ACC112 (cell line): ENCODE measurements at regions not wholly inside any gene's neighbourhood (a gene's known extent, or its start where the extent isn't known, plus 50 kb on each side); places are given as distances from the start of the nearest gene placed in this dataset.

Experiments
- H2AFZ ChIP-seq: fragments of 200-600 bp; sonication (generic); one replicate; pipeline ENCODE4 v1.6.0; 2017; ENCODE audit warnings: antibody characterized with exemption, low read length; ENCODE audit not compliant: unreplicated experiment
- H3K27ac ChIP-seq: fragments of 200-600 bp; sonication (generic); 2 replicates; pipeline ENCODE4 v1.5.1; 2014; ENCODE audit warnings: low read depth, mild to moderate bottlenecking, antibody characterized with exemption, low read length, moderate library complexity
- H3K27me3 ChIP-seq: fragments of 200-600 bp; sonication (generic); 2 replicates; pipeline ENCODE4 v1.6.1; 2014; ENCODE audit warnings: mild to moderate bottlenecking, antibody characterized with exemption, low read length, moderate library complexity, mixed read lengths; ENCODE audit not compliant: insufficient read depth
- H3K36me3 ChIP-seq: fragments of 200-600 bp; sonication (generic); 2 replicates; pipeline ENCODE4 v1.6.1; 2016; ENCODE audit warnings: mild to moderate bottlenecking, antibody characterized with exemption, low read length, moderate library complexity, mixed read lengths; ENCODE audit not compliant: insufficient read depth
- H3K4me1 ChIP-seq: fragments of 200-600 bp; sonication (generic); one replicate; pipeline ENCODE4 v1.6.1; 2016; ENCODE audit warnings: low read length, mixed read lengths; ENCODE audit not compliant: insufficient read depth, unreplicated experiment, control insufficient read depth
- H3K4me3 ChIP-seq: fragments of 200-600 bp; sonication (generic); 2 replicates; pipeline ENCODE4 v1.5.1; 2014; ENCODE audit warnings: mild to moderate bottlenecking, low read depth, low read length
- H3K79me2 ChIP-seq: fragments of 200-600 bp; sonication (generic); one replicate; pipeline ENCODE4 v1.6.0; 2016; ENCODE audit warnings: low read length; ENCODE audit not compliant: control insufficient read depth, unreplicated experiment, insufficient read depth

- H3K79me2 ChIP-seq, result no peaks in the 10 kb centered on the region
- H3K27ac ChIP-seq, result no peak overlapping the region
- H3K4me3 ChIP-seq, result no peak overlapping the region
- H3K36me3 ChIP-seq, result no peaks in the 10 kb centered on the region
- H2AFZ ChIP-seq, result no peak overlapping the region
- H3K4me1 ChIP-seq, result no peaks in the 10 kb centered on the region
- no peaks in the 10 kb centered on the region for H3K27me3 ChIP-seq
Observed at GRCh38 chr11:134764966-134765365, 352.9 kb upstream of the B3GAT1 start.

GRCh38 chr11:134764367-134764766 lies 352.3 kb upstream of the B3GAT1 start:
- no peaks in the 10 kb centered on the region for H3K36me3 ChIP-seq
- H3K27me3 ChIP-seq, result no peaks in the 10 kb centered on the region
- H3K79me2 ChIP-seq, result no peaks in the 10 kb centered on the region
- no peak overlapping the region for H3K4me3 ChIP-seq
- H3K4me1 ChIP-seq, result no peaks in the 10 kb centered on the region
- no peak overlapping the region for H3K27ac ChIP-seq
- H2AFZ ChIP-seq, result no peak overlapping the region

DNA sequence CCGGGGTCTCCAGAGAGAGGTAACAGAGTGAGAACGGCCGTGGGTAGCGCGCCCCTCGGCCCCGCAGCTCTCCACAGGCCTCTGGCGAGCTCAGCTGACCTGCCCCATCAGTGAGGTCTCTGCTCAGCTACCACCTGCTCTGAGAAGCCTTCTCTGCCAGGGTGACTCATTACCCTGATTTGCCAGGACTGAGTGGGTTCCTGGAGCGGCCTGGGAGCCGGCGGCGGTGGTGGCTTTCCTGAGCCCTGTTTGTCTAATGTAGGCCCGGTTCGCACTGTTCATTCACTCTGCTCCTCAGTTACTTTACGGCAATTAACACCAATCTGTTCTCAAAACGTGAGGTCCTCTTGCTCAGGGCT lies 351.0 kb upstream of the B3GAT1 start:
- no peak overlapping the region for H2AFZ ChIP-seq
- H3K4me1 ChIP-seq, result no peaks in the 10 kb centered on the region
- H3K79me2 ChIP-seq, result no peaks in the 10 kb centered on the region
- H3K27me3 ChIP-seq, result no peaks in the 10 kb centered on the region
- no peak overlapping the region for H3K27ac ChIP-seq
- H3K36me3 ChIP-seq, result no peaks in the 10 kb centered on the region
- H3K4me3 ChIP-seq, result no peak overlapping the region

- no peaks in the 10 kb centered on the region for H3K27me3 ChIP-seq
- no peak overlapping the region for H3K4me3 ChIP-seq
- H3K27ac ChIP-seq, result no peak overlapping the region
- H3K79me2 ChIP-seq, result no peaks in the 10 kb centered on the region
- H3K36me3 ChIP-seq, result no peaks in the 10 kb centered on the region
- H2AFZ ChIP-seq, result no peak overlapping the region
- H3K4me1 ChIP-seq, result no peaks in the 10 kb centered on the region
Observed at GRCh38 chr11:134762248-134763029, 350.4 kb upstream of the B3GAT1 start.

DNA sequence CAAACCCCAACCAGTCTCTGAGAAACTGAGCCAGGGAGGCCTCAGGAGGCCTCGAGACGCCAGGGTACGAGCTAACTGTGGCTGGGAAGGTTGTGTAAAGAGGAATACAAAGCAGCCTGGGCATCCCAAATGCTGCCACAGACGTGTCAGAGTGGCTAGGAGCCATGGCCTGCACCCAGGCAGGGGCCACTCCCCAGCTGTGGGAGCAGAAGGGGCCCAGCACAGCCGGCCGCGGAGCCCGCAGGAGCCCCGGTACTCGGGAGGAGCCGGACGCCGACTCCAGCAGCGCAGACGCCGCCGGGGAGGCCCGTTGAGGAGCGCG lies 349.8 kb upstream of the B3GAT1 start:
- Histone ChIP-seq H3K79me2 (no peaks in the 10 kb centered on the region), H3K4me1 (no peaks in the 10 kb centered on the region), H3K27me3 (no peaks in the 10 kb centered on the region), H2AFZ (no peak overlapping the region), H3K27ac (no peak overlapping the region), H3K36me3 (no peaks in the 10 kb centered on the region), H3K4me3 (no peak overlapping the region)

GRCh38 chr11:134761386-134761785 lies 349.3 kb upstream of the B3GAT1 start:
- no peaks in the 10 kb centered on the region for H3K4me1 ChIP-seq
- H2AFZ ChIP-seq, result no peak overlapping the region
- no peaks in the 10 kb centered on the region for H3K79me2 ChIP-seq
- H3K36me3 ChIP-seq, result no peaks in the 10 kb centered on the region
- H3K4me3 ChIP-seq, result no peak overlapping the region
- H3K27ac ChIP-seq, result no peak overlapping the region
- no peaks in the 10 kb centered on the region for H3K27me3 ChIP-seq

DNA sequence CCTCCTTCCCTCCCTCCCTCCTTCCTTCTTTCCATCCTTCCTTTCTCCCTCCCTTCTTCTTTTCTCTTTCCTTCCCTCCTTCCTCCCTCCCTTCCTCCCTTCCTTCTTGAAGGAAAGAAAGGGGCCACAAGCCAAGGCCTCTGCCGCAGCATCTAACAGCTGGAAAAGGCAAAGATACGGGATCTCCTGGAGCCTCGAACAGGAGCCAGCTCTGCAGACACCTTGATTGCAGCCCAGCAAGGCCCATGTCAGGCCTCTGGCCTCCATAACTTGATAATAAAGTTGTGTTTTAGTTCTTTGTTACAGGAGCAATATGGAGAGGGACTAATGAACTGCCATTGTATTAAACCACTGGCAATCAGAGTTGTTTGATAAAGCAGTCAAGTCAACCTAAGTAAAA lies 348.9 kb upstream of the B3GAT1 start:
- Histone ChIP-seq H3K27ac (no peak overlapping the region), H3K36me3 (no peaks in the 10 kb centered on the region), H3K4me1 (no peaks in the 10 kb centered on the region), H2AFZ (no peak overlapping the region), H3K4me3 (no peak overlapping the region), H3K79me2 (no peaks in the 10 kb centered on the region), H3K27me3 (no peaks in the 10 kb centered on the region)

DNA sequence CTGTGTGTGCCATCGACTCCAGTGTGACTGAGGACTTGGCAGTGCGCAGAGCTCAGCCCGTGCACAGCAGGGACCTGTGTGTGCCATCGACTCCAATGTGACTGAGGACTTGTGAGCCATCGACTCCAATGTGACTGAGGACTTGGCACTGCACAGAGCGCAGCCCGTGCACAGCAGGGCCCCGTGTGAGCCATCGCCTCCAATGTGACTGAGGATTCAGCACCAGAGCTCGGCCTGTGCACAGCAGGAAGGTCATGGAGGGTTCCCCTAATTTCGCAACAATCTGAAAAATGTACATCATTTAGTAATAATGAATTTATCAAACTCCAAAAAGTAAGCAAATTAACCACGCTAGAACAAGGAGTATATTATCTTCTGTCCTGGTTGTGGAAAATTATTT lies 348.3 kb upstream of the B3GAT1 start:
- H3K27ac ChIP-seq, result no peak overlapping the region
- H3K27me3 ChIP-seq, result no peaks in the 10 kb centered on the region
- no peaks in the 10 kb centered on the region for H3K79me2 ChIP-seq
- no peaks in the 10 kb centered on the region for H3K36me3 ChIP-seq
- H3K4me1 ChIP-seq, result no peaks in the 10 kb centered on the region
- no peak overlapping the region for H2AFZ ChIP-seq
- H3K4me3 ChIP-seq, result no peak overlapping the region

DNA sequence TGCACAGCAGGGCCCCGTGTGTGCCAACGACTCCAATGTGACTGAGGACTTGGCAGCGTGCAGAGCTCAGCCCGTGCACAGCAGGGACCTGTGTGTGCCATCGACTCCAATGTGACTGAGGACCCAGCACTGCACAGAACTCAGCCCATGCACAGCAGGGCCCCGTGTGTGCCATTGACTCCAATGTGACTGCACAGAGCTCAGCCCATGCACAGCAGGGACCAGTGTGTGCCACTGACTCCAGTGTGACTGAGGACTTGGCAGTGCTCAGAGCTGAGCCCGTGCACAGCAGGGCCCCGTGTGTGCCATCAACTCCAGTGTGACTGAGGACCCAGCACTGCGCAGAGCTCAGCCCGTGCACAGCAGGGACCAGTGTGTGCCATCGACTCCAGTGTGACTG lies 347.8 kb upstream of the B3GAT1 start:
- H2AFZ ChIP-seq, result no peak overlapping the region
- H3K4me1 ChIP-seq, result no peaks in the 10 kb centered on the region
- no peaks in the 10 kb centered on the region for H3K36me3 ChIP-seq
- no peaks in the 10 kb centered on the region for H3K27me3 ChIP-seq
- H3K4me3 ChIP-seq, result no peak overlapping the region
- H3K79me2 ChIP-seq, result no peaks in the 10 kb centered on the region
- H3K27ac ChIP-seq, result no peak overlapping the region

GRCh38 chr11:134759274-134759673 lies 347.2 kb upstream of the B3GAT1 start:
- H3K27ac ChIP-seq, result no peak overlapping the region
- no peaks in the 10 kb centered on the region for H3K4me1 ChIP-seq
- H2AFZ ChIP-seq, result no peak overlapping the region
- no peak overlapping the region for H3K4me3 ChIP-seq
- H3K27me3 ChIP-seq, result no peaks in the 10 kb centered on the region
- H3K36me3 ChIP-seq, result no peaks in the 10 kb centered on the region
- no peaks in the 10 kb centered on the region for H3K79me2 ChIP-seq

DNA sequence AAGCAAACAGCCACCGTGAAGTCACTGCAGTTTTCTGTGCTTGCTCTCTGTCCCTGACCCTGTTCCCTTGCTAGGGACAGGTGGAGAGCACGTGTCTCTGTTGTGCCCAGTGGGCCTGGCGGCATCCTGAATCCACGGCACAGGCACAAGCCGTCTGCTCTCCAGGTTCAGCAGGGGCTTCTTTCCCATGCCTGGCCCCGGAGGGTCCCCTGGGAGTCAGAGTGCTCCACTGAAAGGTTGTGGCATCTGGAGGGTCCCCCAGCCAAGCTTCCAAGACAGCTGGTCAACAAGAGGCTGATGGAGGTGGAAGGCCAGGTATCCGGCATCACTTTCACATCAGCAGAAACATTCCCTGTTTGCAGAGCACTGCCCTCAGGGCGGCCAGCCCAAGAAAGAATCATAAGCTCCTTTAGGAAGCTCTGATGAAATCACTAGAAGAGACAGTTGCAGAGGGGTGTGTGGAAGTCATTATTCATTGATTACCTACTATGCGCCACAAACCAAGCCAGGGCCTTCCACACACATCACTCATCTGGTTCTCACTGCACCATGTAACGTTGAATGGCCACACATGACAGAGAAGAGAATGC lies 346.4 kb upstream of the B3GAT1 start:
- no peaks in the 10 kb centered on the region for H3K79me2 ChIP-seq

More for the DNA sequence above, 346.4 kb upstream of the B3GAT1 start:
- Histone ChIP-seq H3K4me3 (no peak overlapping the region), H3K27ac (no peak overlapping the region), H3K36me3 (no peaks in the 10 kb centered on the region), H3K27me3 (no peaks in the 10 kb centered on the region), H3K4me1 (no peaks in the 10 kb centered on the region), H2AFZ (no peak overlapping the region)
